ENCODE measurements at regions not wholly inside any gene's neighbourhood (a gene's known extent, or its start where the extent isn't known, plus 50 kb on each side); places are given as distances from the start of the nearest gene placed in this dataset.

DNA sequence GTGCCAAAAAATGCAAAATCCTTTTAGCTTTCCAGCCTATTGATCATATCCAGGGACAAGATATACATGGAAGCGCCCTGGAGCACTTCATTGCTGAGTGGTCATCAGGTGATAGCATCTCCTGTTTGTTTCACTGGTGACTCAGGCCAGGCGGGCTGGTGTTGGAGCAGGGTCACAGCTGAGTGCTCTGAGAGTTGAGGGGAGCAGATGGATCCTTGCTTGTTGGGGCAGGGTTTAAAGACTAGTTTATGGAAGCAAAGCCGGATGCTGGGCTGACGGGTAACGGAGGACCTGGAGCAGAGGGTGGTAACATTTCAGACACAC, 405.0 kb upstream of the TPM1 start:
- TF ChIP-seq FOXM1 (IDR thresholded peaks at IDR 0.05; ENCODE audit: borderline replicate concordance, low read depth), result no peak
- TF ChIP-seq YY1 (IDR thresholded peaks at IDR 0.05; ENCODE audit: low read depth), result no peak
- no peak for TF ChIP-seq REST (IDR thresholded peaks at IDR 0.05; ENCODE audit: low read depth)
- no peak for TF ChIP-seq RAD21 (IDR thresholded peaks at IDR 0.05; ENCODE audit: low read depth)
- TF ChIP-seq ZBTB7A (IDR thresholded peaks at IDR 0.05; ENCODE audit: low read depth), result no peak
- TF ChIP-seq EP300 (IDR thresholded peaks at IDR 0.05; ENCODE audit: borderline replicate concordance), result no peak
- no peak for TF ChIP-seq MAX (IDR thresholded peaks at IDR 0.05)
- no peak for TF ChIP-seq CEBPB (IDR thresholded peaks at IDR 0.05)
- TF ChIP-seq TCF12 (IDR thresholded peaks at IDR 0.05; ENCODE audit: low read depth), result no peak
- no peak for TF ChIP-seq TAF1 (IDR thresholded peaks at IDR 0.05; ENCODE audit: low read depth)
